H1 (cell line): ENCODE measurements at regions not wholly inside any gene's neighbourhood (a gene's known extent, or its start where the extent isn't known, plus 50 kb on each side); places are given as distances from the start of the nearest gene placed in this dataset.

ENCODE experiments used
- CTCF ChIA-PET: fragments of 300-600 bp; sonication (Branson Sonifier 250); formaldehyde crosslinking; loops from one replicate; lab custom pipeline; 2021; ENCODE audit not compliant: partially characterized antibody; lab: Charles Lee
- POLR2A ChIA-PET: fragments of 300-600 bp; sonication (Branson Sonifier 250); formaldehyde crosslinking; loops from one replicate; lab custom pipeline; 2021; ENCODE audit warnings: inconsistent platforms; ENCODE audit not compliant: partially characterized antibody; lab: Charles Lee
- DNase-seq, 2 experiments: peaks; one replicate each; pipeline versions ENCODE4 v3.0.0 to v3.0.0-alpha.2; 2010 to 2022; ENCODE audit warnings: low spot score in 2 of 2, low read depth in 1 of 2, mixed read lengths in 1 of 2
- FAIRE-seq: peaks from 2 replicates; lab custom pipeline; 2011; peaks lifted over from hg19 to GRCh38; lab: Jason Lieb, UNC
- H2AFZ ChIP-seq: 2 replicates; pipeline ENCODE4 v1.8.1; 2012; ENCODE audit warnings: low read length, inconsistent platforms
- H2AK5ac ChIP-seq: 2 replicates; pipeline ENCODE4 v1.6.1; 2013; ENCODE audit warnings: low read depth, low read length
- H2BK120ac ChIP-seq: replicated peaks from 2 replicates; pipeline ENCODE3; 2013; ENCODE audit warnings: low read depth, low read length, inconsistent platforms
- H2BK12ac ChIP-seq: 2 replicates; pipeline ENCODE4 v1.6.1; 2013; ENCODE audit warnings: low read depth, low read length
- H2BK15ac ChIP-seq: 2 replicates; pipeline ENCODE4 v1.6.1; 2013; ENCODE audit warnings: low read length
- H2BK20ac ChIP-seq: 2 replicates; pipeline ENCODE4 v1.6.1; 2013; ENCODE audit warnings: low read length
- H2BK5ac ChIP-seq: 2 replicates; pipeline ENCODE4 v1.6.1; 2013; ENCODE audit warnings: low read depth, low read length
- H3K14ac ChIP-seq: 2 replicates; pipeline ENCODE4 v1.6.1; 2013; ENCODE audit warnings: inconsistent platforms; ENCODE audit not compliant: insufficient read length
- H3K18ac ChIP-seq: 2 replicates; pipeline ENCODE4 v1.6.1; 2013; ENCODE audit warnings: low read length; ENCODE audit errors: extremely low read depth
- H3K23ac ChIP-seq: 2 replicates; pipeline ENCODE4 v1.6.1; 2013; ENCODE audit warnings: inconsistent platforms; ENCODE audit not compliant: insufficient read length
- H3K23me2 ChIP-seq: 2 replicates; pipeline ENCODE4 v1.6.1; 2013; ENCODE audit warnings: low read depth, low read length
- H3K27ac ChIP-seq: 2 replicates; pipeline ENCODE4 v1.6.1; 2011; ENCODE audit warnings: low read depth, low read length, inconsistent platforms
- H3K27me3 ChIP-seq, 4 experiments: replicated peaks in 1 of 4; 1 replicate in 1 of 4; 2 replicates in 3 of 4; pipeline versions ENCODE4 v1.6.1 to v1.8.1; 2011 to 2013; ENCODE audit warnings: low read length in 3 of 4, mild to moderate bottlenecking in 3 of 4, inconsistent platforms in 2 of 4, mixed read lengths in 2 of 4, moderate library complexity in 1 of 4; ENCODE audit not compliant: control insufficient read depth in 3 of 4, insufficient read depth in 3 of 4; ENCODE audit errors: extremely low read depth in 1 of 4
- H3K36me3 ChIP-seq, 4 experiments: 2 replicates each; pipeline versions ENCODE4 v1.6.1 to v1.8.1; 2011 to 2013; ENCODE audit warnings: mild to moderate bottlenecking in 4 of 4, low read length in 3 of 4, moderate library complexity in 2 of 4, control low read depth in 1 of 4, inconsistent platforms in 1 of 4; ENCODE audit not compliant: insufficient read depth in 4 of 4, control insufficient read depth in 2 of 4
- H3K4ac ChIP-seq: replicated peaks from 2 replicates; pipeline ENCODE3; 2013; ENCODE audit warnings: low read length, low read depth, mixed read lengths, inconsistent platforms; ENCODE audit not compliant: insufficient read length
- H3K4me1 ChIP-seq, 4 experiments: replicated peaks in 1 of 4; 1 replicate in 1 of 4; 2 replicates in 3 of 4; pipeline versions ENCODE4 v1.6.1 to v1.8.1; 2011 to 2013; ENCODE audit warnings: low read length in 3 of 4, inconsistent platforms in 2 of 4, mixed read lengths in 1 of 4; ENCODE audit not compliant: insufficient read depth in 4 of 4, control insufficient read depth in 3 of 4
- H3K4me2 ChIP-seq, 2 experiments: 2 replicates each; pipeline versions ENCODE4 v1.6.1 to v1.8.1; 2011 to 2013; ENCODE audit warnings: low read depth in 2 of 2, low read length in 2 of 2, control low read depth in 1 of 2, inconsistent platforms in 1 of 2, mild to moderate bottlenecking in 1 of 2; ENCODE audit not compliant: insufficient read depth in 1 of 2
- H3K4me3 ChIP-seq, 4 experiments: fragments of 200-600, 300-600 bp in 1 of 4; sonication (generic), shearing (Covaris generic), sonication (Bioruptor Twin) in 1 of 4; 2 replicates each; pipeline versions ENCODE4 v1.5.1 to v1.8.1; 2011 to 2016; ENCODE audit warnings: low read length in 4 of 4, low read depth in 3 of 4, control low read depth in 2 of 4, inconsistent platforms in 2 of 4, mild to moderate bottlenecking in 2 of 4, mixed read lengths in 1 of 4, moderate library complexity in 1 of 4; ENCODE audit not compliant: insufficient read depth in 2 of 4; ENCODE audit errors: extremely low read depth in 1 of 4
- H3K56ac ChIP-seq: replicated peaks from 2 replicates; pipeline ENCODE3; 2013; ENCODE audit warnings: low read depth, mild to moderate bottlenecking, mixed read lengths, low read length, inconsistent platforms; ENCODE audit not compliant: insufficient read length
- H3K79me1 ChIP-seq: 2 replicates; pipeline ENCODE4 v1.6.1; 2013; ENCODE audit warnings: low read depth, low read length, control low read depth
- H3K79me2 ChIP-seq, 2 experiments: 2 replicates each; pipeline versions ENCODE4 v1.6.1 to v1.8.1; 2012 to 2013; ENCODE audit warnings: low read length in 2 of 2, mild to moderate bottlenecking in 2 of 2, inconsistent platforms in 1 of 2; ENCODE audit not compliant: insufficient read depth in 2 of 2, control insufficient read depth in 1 of 2
- H3K9ac ChIP-seq, 4 experiments: replicated peaks in 1 of 4; 1 replicate in 1 of 4; 2 replicates in 3 of 4; pipeline versions ENCODE4 v1.6.1 to v1.8.1; 2011 to 2013; ENCODE audit warnings: low read depth in 3 of 4, low read length in 3 of 4, control low read depth in 2 of 4, mild to moderate bottlenecking in 2 of 4, moderate library complexity in 2 of 4, inconsistent platforms in 1 of 4; ENCODE audit errors: extremely low read depth in 1 of 4
- H3K9me3 ChIP-seq, 2 experiments: 2 replicates each; pipeline versions ENCODE4 v1.6.1 to v1.8.1; 2012 to 2013; ENCODE audit warnings: mild to moderate bottlenecking in 2 of 2, moderate library complexity in 2 of 2, control low read depth in 1 of 2, inconsistent platforms in 1 of 2, low read depth in 1 of 2, low read length in 1 of 2, mixed read lengths in 1 of 2; ENCODE audit not compliant: insufficient read depth in 2 of 2
- H4K20me1 ChIP-seq, 2 experiments: replicated peaks in 1 of 2; 2 replicates each; pipeline versions ENCODE3 to v1.8.1; 2011 to 2013; ENCODE audit warnings: inconsistent platforms in 2 of 2, low read length in 2 of 2, mild to moderate bottlenecking in 1 of 2; ENCODE audit not compliant: insufficient read depth in 2 of 2, control insufficient read depth in 1 of 2
- H4K5ac ChIP-seq: 2 replicates; pipeline ENCODE4 v1.6.1; 2013; ENCODE audit warnings: low read length, low read depth, mixed read lengths, inconsistent platforms; ENCODE audit not compliant: insufficient read length
- H4K8ac ChIP-seq: 2 replicates; pipeline ENCODE4 v1.8.0; 2013; ENCODE audit warnings: mild to moderate bottlenecking, moderate library complexity, low read length, inconsistent platforms; ENCODE audit not compliant: insufficient read depth; ENCODE audit errors: extremely low read depth
- H4K91ac ChIP-seq: replicated peaks from 2 replicates; pipeline ENCODE3; 2013; ENCODE audit warnings: low read length, mixed read lengths, inconsistent platforms; ENCODE audit not compliant: insufficient read length
- FOSL1 ChIP-seq: IDR thresholded peaks from 2 replicates; pipeline ENCODE4 v1.6.1; 2011; ENCODE audit warnings: mild to moderate bottlenecking, low read depth, low read length, moderate library complexity; ENCODE audit not compliant: insufficient read depth
- RBBP5 ChIP-seq: IDR thresholded peaks from 2 replicates; pipeline ENCODE4 v1.7.1; 2012; ENCODE audit warnings: low read depth, mild to moderate bottlenecking, inconsistent platforms, low read length, moderate library complexity, borderline replicate concordance
- WGBS, 2 experiments: shearing (Covaris generic) in 1 of 2; methylation state at CpG; one replicate each; pipeline versions ENCODE4 v1.1.6 to v1.1.7; 2013 to 2015; ENCODE audit warnings: low lambda C conversion rate in 2 of 2, mixed read lengths in 2 of 2, inconsistent platforms in 1 of 2, low coverage in 1 of 2, missing lambda C conversion rate in 1 of 2; ENCODE audit not compliant: insufficient replicate concordance in 2 of 2, insufficient coverage in 1 of 2, insufficient read length in 1 of 2; ENCODE audit errors: extremely low coverage in 1 of 2, missing lambda C conversion rate in 1 of 2; 5-methylcytosine and 5-hydroxymethylcytosine counted together

DNA sequence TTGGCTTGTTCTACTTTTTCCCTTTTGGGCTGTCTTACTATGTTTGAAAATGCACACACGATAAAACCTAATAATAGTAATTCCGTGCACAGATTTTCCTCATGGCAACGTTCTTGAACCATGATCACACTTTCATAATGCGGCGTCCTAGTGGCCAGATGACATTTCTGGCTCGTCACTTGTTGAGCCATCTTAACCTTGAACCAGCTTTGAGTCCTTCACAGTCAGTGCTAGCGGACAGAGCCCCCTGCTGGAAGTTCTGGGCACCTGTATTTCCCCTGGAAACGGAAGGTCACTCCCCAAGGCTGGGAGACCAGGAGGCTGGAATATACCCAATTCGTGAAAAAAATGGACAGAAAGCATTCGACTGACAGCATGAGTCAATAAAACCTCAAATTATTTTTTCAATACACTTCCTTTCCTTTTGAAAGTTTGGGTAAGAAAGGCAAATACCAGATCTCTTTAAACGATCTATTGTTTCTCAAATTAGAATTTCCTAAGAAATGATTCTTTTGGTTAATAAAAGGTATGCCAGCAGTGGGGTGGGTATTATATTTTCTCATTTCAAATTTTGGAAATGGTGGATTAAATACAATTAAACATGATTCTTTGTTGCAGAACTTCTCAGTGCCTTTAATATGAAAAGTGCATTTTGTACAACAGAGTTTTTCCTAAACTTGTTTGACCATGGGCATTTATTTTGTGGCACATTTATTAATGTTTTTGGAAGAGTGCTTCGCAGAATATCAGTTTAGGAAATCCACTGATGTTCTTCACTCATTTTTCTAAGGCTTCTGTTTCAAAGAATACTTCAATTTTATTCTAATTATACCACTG is 542.3 kb downstream of the QKI start:
- no peak overlapping the region for H4K91ac ChIP-seq
- no peak overlapping the region for H3K14ac ChIP-seq
- no peak overlapping the region for H4K5ac ChIP-seq
- peaks cover 4 to 9% (median 8%) of the 10 kb centered on the region in 4 experiments for H3K4me1 ChIP-seq
- H3K27ac ChIP-seq: no peak overlapping the region
- POLR2A ChIA-PET: no interaction called here
- no peaks in the 10 kb centered on the region for H3K79me1 ChIP-seq
- H3K4ac ChIP-seq: no peak overlapping the region
- WGBS, 2 experiments: 43% methylated on average over 12 of the region's 12 CpGs; no CpG with 5 or more reads in 1 of the 2 experiments
- no peak overlapping the region for H3K56ac ChIP-seq
- no peak overlapping the region for H2AFZ ChIP-seq
- CTCF ChIA-PET: interaction anchor here (0.8 to 2.6 kb wide), 7 partner anchors 11 to 321 kb away, joined by 3 to 16 read pairs (median 4); no protein-coding TSS in a partner anchor
- peak; percentile 96 for FAIRE-seq
- H2BK20ac ChIP-seq: no peak overlapping the region
- H2BK5ac ChIP-seq: no peak overlapping the region
- H3K27me3 ChIP-seq: no peaks in the 10 kb centered on the region
- H4K20me1 ChIP-seq: no peaks in the 10 kb centered on the region
- no peak overlapping the region for H4K8ac ChIP-seq
- peak; percentile 62 to 80 for DNase-seq
- no peak overlapping the region for H2BK120ac ChIP-seq
- H3K79me2 ChIP-seq: no peaks in the 10 kb centered on the region
- no peak overlapping the region for H3K4me2 ChIP-seq
- H3K23me2 ChIP-seq: no peaks in the 10 kb centered on the region
- no peak overlapping the region for H2BK12ac ChIP-seq
- H3K4me3 ChIP-seq: no peak overlapping the region
- H3K18ac ChIP-seq: no peak overlapping the region
- H2AK5ac ChIP-seq: no peak overlapping the region
- no peak overlapping the region for H3K9ac ChIP-seq
- no peaks in the 10 kb centered on the region for H3K36me3 ChIP-seq
- H3K9me3 ChIP-seq: no peaks in the 10 kb centered on the region
- H2BK15ac ChIP-seq: no peak overlapping the region
- no peak overlapping the region for H3K23ac ChIP-seq
- no peak for TF ChIP-seq FOSL1
- no peak for TF ChIP-seq RBBP5
